ENCODE measurements at regions not wholly inside any gene's neighbourhood (a gene's known extent, or its start where the extent isn't known, plus 50 kb on each side); places are given as distances from the start of the nearest gene placed in this dataset.

- TF ChIP-seq CTCF (conservative IDR thresholded peaks at IDR 0.05; ENCODE audit: low read depth, low read length), result no peak
- DNase-seq (ENCODE audit: low read depth), result peak; percentile 93
- no peak overlapping the region for H3K4me3 ChIP-seq (ENCODE audit: low read depth, low read length)
Observed at GRCh38 chr3:43177085-43177484, 71.2 kb upstream of the POMGNT2 start.

- DNase-seq (ENCODE audit: low read depth), result no peak
- TF ChIP-seq CTCF (conservative IDR thresholded peaks at IDR 0.05; ENCODE audit: low read depth, low read length), result no peak
- no peak overlapping the region for H3K4me3 ChIP-seq (ENCODE audit: low read depth, low read length)
Observed at GRCh38 chr3:43176666-43177065, 70.8 kb upstream of the POMGNT2 start.

- no peak for DNase-seq (ENCODE audit: low read depth)
- no peak overlapping the region for H3K4me3 ChIP-seq (ENCODE audit: low read depth, low read length)
- TF ChIP-seq CTCF (conservative IDR thresholded peaks at IDR 0.05; ENCODE audit: low read depth, low read length), result no peak
Observed at GRCh38 chr3:43175541-43175940, 69.7 kb upstream of the POMGNT2 start.

- TF ChIP-seq CTCF (conservative IDR thresholded peaks at IDR 0.05; ENCODE audit: low read depth, low read length), result no peak
- no peak overlapping the region for H3K4me3 ChIP-seq (ENCODE audit: low read depth, low read length)
- no peak for DNase-seq (ENCODE audit: low read depth)
Observed at GRCh38 chr3:43173949-43174348, 68.1 kb upstream of the POMGNT2 start.

- no peak for DNase-seq (ENCODE audit: low read depth)
- TF ChIP-seq CTCF (conservative IDR thresholded peaks at IDR 0.05; ENCODE audit: low read depth, low read length), result no peak
- no peak overlapping the region for H3K4me3 ChIP-seq (ENCODE audit: low read depth, low read length)
Observed at GRCh38 chr3:43171748-43172147, 65.9 kb upstream of the POMGNT2 start.

GRCh38 chr3:43170553-43170952 lies 64.7 kb upstream of the POMGNT2 start:
- no peak for TF ChIP-seq CTCF (conservative IDR thresholded peaks at IDR 0.05; ENCODE audit: low read depth, low read length)

GRCh38 chr3:43169987-43170386 lies 64.1 kb upstream of the POMGNT2 start:
- H3K4me3 ChIP-seq (ENCODE audit: low read depth, low read length), result no peak overlapping the region
- no peak for DNase-seq (ENCODE audit: low read depth)
- TF ChIP-seq CTCF (conservative IDR thresholded peaks at IDR 0.05; ENCODE audit: low read depth, low read length), result no peak

More at GRCh38 chr3:43170553-43170952, 64.7 kb upstream of the POMGNT2 start:
- H3K4me3 ChIP-seq (ENCODE audit: low read depth, low read length), result no peak overlapping the region
- DNase-seq (ENCODE audit: low read depth), result no peak

All from epithelial cell of proximal tubule (primary cell).